K562 (cell line): ENCODE measurements at regions not wholly inside any gene's neighbourhood (a gene's known extent, or its start where the extent isn't known, plus 50 kb on each side); places are given as distances from the start of the nearest gene placed in this dataset.

Experiments
- CEBPB ChIP-seq: fragments of 450-650 bp; IDR thresholded peaks from 2 replicates; pipeline ENCODE4 v1.6.1; 2016; ENCODE audit warnings: missing genetic modification characterization, missing compliant biosample characterization
- CTCF ChIP-seq, 3 experiments: IDR thresholded peaks in 2 of 3; conservative IDR thresholded peaks in 1 of 3; 2 replicates each; pipeline ENCODE4 v1.5.1; 2011 to 2012; ENCODE audit warnings: low read length in 3 of 3, mild to moderate bottlenecking in 3 of 3, control low read depth in 2 of 3, improper control_type of control experiment in 1 of 3, inconsistent platforms in 1 of 3, low read depth in 1 of 3, mixed read lengths in 1 of 3, moderate library complexity in 1 of 3; ENCODE audit not compliant: insufficient read depth in 2 of 3
- EP300 ChIP-seq: IDR thresholded peaks from 2 replicates; pipeline ENCODE4 v1.6.1; 2012; ENCODE audit warnings: low read length, improper control_type of control experiment
- ERF ChIP-seq: fragments of 450-650 bp; formaldehyde crosslinking; IDR thresholded peaks from 2 replicates; pipeline ENCODE4 v1.4.0; 2020; ENCODE audit warnings: mild to moderate bottlenecking, mixed read lengths
- JUNB ChIP-seq: fragments of 450-650 bp; formaldehyde crosslinking; conservative IDR thresholded peaks from 2 replicates; pipeline ENCODE4 v1.4.0; 2020; ENCODE audit warnings: mild to moderate bottlenecking
- PML ChIP-seq: IDR thresholded peaks from 2 replicates; pipeline ENCODE4 v1.6.1; 2012; ENCODE audit warnings: low read length, inconsistent platforms
- TAF7 ChIP-seq: fragments of 450-650 bp; IDR thresholded peaks from 2 replicates; pipeline ENCODE4 v1.6.1; 2016; ENCODE audit warnings: missing genetic modification characterization, missing compliant biosample characterization
- XRCC5 ChIP-seq: fragments of 200-400 bp; formaldehyde crosslinking; IDR thresholded peaks from 2 replicates; pipeline ENCODE4 v1.6.1; 2017; ENCODE audit warnings: low read depth, mild to moderate bottlenecking, low read length
- TF ChIP-seq, protein P1 (sequence below): fragments of 450-650 bp; formaldehyde crosslinking; IDR thresholded peaks from 2 replicates; pipeline ENCODE4 v1.4.0; 2020; ENCODE audit warnings: mild to moderate bottlenecking, moderate library complexity
- TF ChIP-seq, protein P2 (sequence below): sonication (generic); formaldehyde crosslinking; IDR thresholded peaks from 2 replicates; pipeline ENCODE4 v1.8.1; 2023; ENCODE audit warnings: mild to moderate bottlenecking, missing genetic modification reagents
- TF ChIP-seq, protein P3 (sequence below): sonication (generic); formaldehyde crosslinking; IDR thresholded peaks from 2 replicates; pipeline ENCODE4 v1.9.0; 2022; ENCODE audit warnings: mild to moderate bottlenecking, missing genetic modification reagents

GRCh38 chr1:4307468-4307845 lies 347.0 kb upstream of the AJAP1 start:
- no peak for TF ChIP-seq JUNB
- no peak for TF ChIP-seq PML
- no peak for TF ChIP-seq CTCF (IDR thresholded peaks at IDR 0.05 in 2 of 3, conservative IDR thresholded peaks at IDR 0.05 in 1 of 3; ENCODE audit: insufficient read depth in 2 of 3, low read depth in 1 of 3, low read length in 3 of 3)
- no peak for TF ChIP-seq CEBPB (tag)
- no peak for TF ChIP-seq EP300
- no peak for TF ChIP-seq ERF (CRISPR knock-in tag)
- TF ChIP-seq, protein P1, sequence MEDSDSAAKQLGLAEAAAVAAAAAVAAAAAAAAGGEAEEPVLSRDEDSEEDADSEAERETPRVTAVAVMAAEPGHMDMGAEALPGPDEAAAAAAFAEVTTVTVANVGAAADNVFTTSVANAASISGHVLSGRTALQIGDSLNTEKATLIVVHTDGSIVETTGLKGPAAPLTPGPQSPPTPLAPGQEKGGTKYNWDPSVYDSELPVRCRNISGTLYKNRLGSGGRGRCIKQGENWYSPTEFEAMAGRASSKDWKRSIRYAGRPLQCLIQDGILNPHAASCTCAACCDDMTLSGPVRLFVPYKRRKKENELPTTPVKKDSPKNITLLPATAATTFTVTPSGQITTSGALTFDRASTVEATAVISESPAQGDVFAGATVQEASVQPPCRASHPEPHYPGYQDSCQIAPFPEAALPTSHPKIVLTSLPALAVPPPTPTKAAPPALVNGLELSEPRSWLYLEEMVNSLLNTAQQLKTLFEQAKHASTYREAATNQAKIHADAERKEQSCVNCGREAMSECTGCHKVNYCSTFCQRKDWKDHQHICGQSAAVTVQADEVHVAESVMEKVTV (CRISPR knock-in tag): no peak
- TF ChIP-seq, protein P2, sequence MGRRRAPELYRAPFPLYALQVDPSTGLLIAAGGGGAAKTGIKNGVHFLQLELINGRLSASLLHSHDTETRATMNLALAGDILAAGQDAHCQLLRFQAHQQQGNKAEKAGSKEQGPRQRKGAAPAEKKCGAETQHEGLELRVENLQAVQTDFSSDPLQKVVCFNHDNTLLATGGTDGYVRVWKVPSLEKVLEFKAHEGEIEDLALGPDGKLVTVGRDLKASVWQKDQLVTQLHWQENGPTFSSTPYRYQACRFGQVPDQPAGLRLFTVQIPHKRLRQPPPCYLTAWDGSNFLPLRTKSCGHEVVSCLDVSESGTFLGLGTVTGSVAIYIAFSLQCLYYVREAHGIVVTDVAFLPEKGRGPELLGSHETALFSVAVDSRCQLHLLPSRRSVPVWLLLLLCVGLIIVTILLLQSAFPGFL (CRISPR knock-in tag): no peak
- TF ChIP-seq TAF7 (tag): no peak
- no peak for TF ChIP-seq XRCC5
- TF ChIP-seq, protein P3, sequence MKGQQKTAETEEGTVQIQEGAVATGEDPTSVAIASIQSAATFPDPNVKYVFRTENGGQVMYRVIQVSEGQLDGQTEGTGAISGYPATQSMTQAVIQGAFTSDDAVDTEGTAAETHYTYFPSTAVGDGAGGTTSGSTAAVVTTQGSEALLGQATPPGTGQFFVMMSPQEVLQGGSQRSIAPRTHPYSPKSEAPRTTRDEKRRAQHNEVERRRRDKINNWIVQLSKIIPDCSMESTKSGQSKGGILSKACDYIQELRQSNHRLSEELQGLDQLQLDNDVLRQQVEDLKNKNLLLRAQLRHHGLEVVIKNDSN: no peak
